ENCODE measurements at regions not wholly inside any gene's neighbourhood (a gene's known extent, or its start where the extent isn't known, plus 50 kb on each side); places are given as distances from the start of the nearest gene placed in this dataset.

DNA sequence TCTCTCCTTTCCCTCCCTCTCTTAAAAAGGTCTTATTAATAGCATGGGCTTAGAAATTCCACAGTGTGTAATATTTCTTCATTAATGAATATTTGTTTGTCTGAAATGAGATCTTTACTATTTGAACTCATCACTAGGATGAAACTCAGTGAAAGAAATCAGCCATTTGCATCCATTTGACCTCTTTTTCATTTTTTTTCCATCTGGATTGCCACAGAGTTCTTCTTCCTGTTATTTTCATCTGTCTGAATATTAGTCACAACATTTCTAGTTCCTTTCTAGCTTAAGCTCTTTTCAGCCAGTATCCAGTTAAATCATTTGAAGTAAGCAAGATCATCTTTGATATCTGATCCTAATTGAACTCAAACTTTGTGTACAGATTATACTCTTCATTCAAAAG lies 69.2 kb upstream of the PLS3 start:
- TF ChIP-seq, protein P1, sequence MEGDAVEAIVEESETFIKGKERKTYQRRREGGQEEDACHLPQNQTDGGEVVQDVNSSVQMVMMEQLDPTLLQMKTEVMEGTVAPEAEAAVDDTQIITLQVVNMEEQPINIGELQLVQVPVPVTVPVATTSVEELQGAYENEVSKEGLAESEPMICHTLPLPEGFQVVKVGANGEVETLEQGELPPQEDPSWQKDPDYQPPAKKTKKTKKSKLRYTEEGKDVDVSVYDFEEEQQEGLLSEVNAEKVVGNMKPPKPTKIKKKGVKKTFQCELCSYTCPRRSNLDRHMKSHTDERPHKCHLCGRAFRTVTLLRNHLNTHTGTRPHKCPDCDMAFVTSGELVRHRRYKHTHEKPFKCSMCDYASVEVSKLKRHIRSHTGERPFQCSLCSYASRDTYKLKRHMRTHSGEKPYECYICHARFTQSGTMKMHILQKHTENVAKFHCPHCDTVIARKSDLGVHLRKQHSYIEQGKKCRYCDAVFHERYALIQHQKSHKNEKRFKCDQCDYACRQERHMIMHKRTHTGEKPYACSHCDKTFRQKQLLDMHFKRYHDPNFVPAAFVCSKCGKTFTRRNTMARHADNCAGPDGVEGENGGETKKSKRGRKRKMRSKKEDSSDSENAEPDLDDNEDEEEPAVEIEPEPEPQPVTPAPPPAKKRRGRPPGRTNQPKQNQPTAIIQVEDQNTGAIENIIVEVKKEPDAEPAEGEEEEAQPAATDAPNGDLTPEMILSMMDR (IDR thresholded peaks at IDR 0.05): no peak
- TF ChIP-seq EP300 (IDR thresholded peaks at IDR 0.05) (no peak), POLR2AphosphoS5 (IDR thresholded peaks at IDR 0.05) (no peak)

Data from stomach (tissue), 4 donors.